H1 (cell line): ENCODE measurements at regions not wholly inside any gene's neighbourhood (a gene's known extent, or its start where the extent isn't known, plus 50 kb on each side); places are given as distances from the start of the nearest gene placed in this dataset.
A peak's percentile ranks its signal among the peaks of the same experiment; 100 is the strongest.

ENCODE experiments used
- CTCF ChIA-PET: fragments of 300-600 bp; sonication (Branson Sonifier 250); formaldehyde crosslinking; loops from one replicate; lab custom pipeline; 2021; ENCODE audit not compliant: partially characterized antibody; lab: Charles Lee
- POLR2A ChIA-PET: fragments of 300-600 bp; sonication (Branson Sonifier 250); formaldehyde crosslinking; loops from one replicate; lab custom pipeline; 2021; ENCODE audit warnings: inconsistent platforms; ENCODE audit not compliant: partially characterized antibody; lab: Charles Lee
- DNase-seq, 2 experiments: peaks; one replicate each; pipeline versions ENCODE4 v3.0.0 to v3.0.0-alpha.2; 2010 to 2022; ENCODE audit warnings: low spot score in 2 of 2, low read depth in 1 of 2, mixed read lengths in 1 of 2
- FAIRE-seq: peaks from 2 replicates; lab custom pipeline; 2011; peaks lifted over from hg19 to GRCh38; lab: Jason Lieb, UNC
- H2AFZ ChIP-seq: 2 replicates; pipeline ENCODE4 v1.8.1; 2012; ENCODE audit warnings: low read length, inconsistent platforms
- H2AK5ac ChIP-seq: 2 replicates; pipeline ENCODE4 v1.6.1; 2013; ENCODE audit warnings: low read depth, low read length
- H2BK120ac ChIP-seq: replicated peaks from 2 replicates; pipeline ENCODE3; 2013; ENCODE audit warnings: low read depth, low read length, inconsistent platforms
- H2BK12ac ChIP-seq: 2 replicates; pipeline ENCODE4 v1.6.1; 2013; ENCODE audit warnings: low read depth, low read length
- H2BK15ac ChIP-seq: 2 replicates; pipeline ENCODE4 v1.6.1; 2013; ENCODE audit warnings: low read length
- H2BK20ac ChIP-seq: 2 replicates; pipeline ENCODE4 v1.6.1; 2013; ENCODE audit warnings: low read length
- H2BK5ac ChIP-seq: 2 replicates; pipeline ENCODE4 v1.6.1; 2013; ENCODE audit warnings: low read depth, low read length
- H3K14ac ChIP-seq: 2 replicates; pipeline ENCODE4 v1.6.1; 2013; ENCODE audit warnings: inconsistent platforms; ENCODE audit not compliant: insufficient read length
- H3K18ac ChIP-seq: 2 replicates; pipeline ENCODE4 v1.6.1; 2013; ENCODE audit warnings: low read length; ENCODE audit errors: extremely low read depth
- H3K23ac ChIP-seq: 2 replicates; pipeline ENCODE4 v1.6.1; 2013; ENCODE audit warnings: inconsistent platforms; ENCODE audit not compliant: insufficient read length
- H3K23me2 ChIP-seq: 2 replicates; pipeline ENCODE4 v1.6.1; 2013; ENCODE audit warnings: low read depth, low read length
- H3K27ac ChIP-seq: 2 replicates; pipeline ENCODE4 v1.6.1; 2011; ENCODE audit warnings: low read depth, low read length, inconsistent platforms
- H3K27me3 ChIP-seq, 4 experiments: replicated peaks in 1 of 4; 1 replicate in 1 of 4; 2 replicates in 3 of 4; pipeline versions ENCODE4 v1.6.1 to v1.8.1; 2011 to 2013; ENCODE audit warnings: low read length in 3 of 4, mild to moderate bottlenecking in 3 of 4, inconsistent platforms in 2 of 4, mixed read lengths in 2 of 4, moderate library complexity in 1 of 4; ENCODE audit not compliant: control insufficient read depth in 3 of 4, insufficient read depth in 3 of 4; ENCODE audit errors: extremely low read depth in 1 of 4
- H3K36me3 ChIP-seq, 4 experiments: 2 replicates each; pipeline versions ENCODE4 v1.6.1 to v1.8.1; 2011 to 2013; ENCODE audit warnings: mild to moderate bottlenecking in 4 of 4, low read length in 3 of 4, moderate library complexity in 2 of 4, control low read depth in 1 of 4, inconsistent platforms in 1 of 4; ENCODE audit not compliant: insufficient read depth in 4 of 4, control insufficient read depth in 2 of 4
- H3K4ac ChIP-seq: replicated peaks from 2 replicates; pipeline ENCODE3; 2013; ENCODE audit warnings: low read length, low read depth, mixed read lengths, inconsistent platforms; ENCODE audit not compliant: insufficient read length
- H3K4me1 ChIP-seq, 4 experiments: replicated peaks in 1 of 4; 1 replicate in 1 of 4; 2 replicates in 3 of 4; pipeline versions ENCODE4 v1.6.1 to v1.8.1; 2011 to 2013; ENCODE audit warnings: low read length in 3 of 4, inconsistent platforms in 2 of 4, mixed read lengths in 1 of 4; ENCODE audit not compliant: insufficient read depth in 4 of 4, control insufficient read depth in 3 of 4
- H3K4me2 ChIP-seq, 2 experiments: 2 replicates each; pipeline versions ENCODE4 v1.6.1 to v1.8.1; 2011 to 2013; ENCODE audit warnings: low read depth in 2 of 2, low read length in 2 of 2, control low read depth in 1 of 2, inconsistent platforms in 1 of 2, mild to moderate bottlenecking in 1 of 2; ENCODE audit not compliant: insufficient read depth in 1 of 2
- H3K4me3 ChIP-seq, 4 experiments: fragments of 200-600, 300-600 bp in 1 of 4; sonication (generic), shearing (Covaris generic), sonication (Bioruptor Twin) in 1 of 4; 2 replicates each; pipeline versions ENCODE4 v1.5.1 to v1.8.1; 2011 to 2016; ENCODE audit warnings: low read length in 4 of 4, low read depth in 3 of 4, control low read depth in 2 of 4, inconsistent platforms in 2 of 4, mild to moderate bottlenecking in 2 of 4, mixed read lengths in 1 of 4, moderate library complexity in 1 of 4; ENCODE audit not compliant: insufficient read depth in 2 of 4; ENCODE audit errors: extremely low read depth in 1 of 4
- H3K56ac ChIP-seq: replicated peaks from 2 replicates; pipeline ENCODE3; 2013; ENCODE audit warnings: low read depth, mild to moderate bottlenecking, mixed read lengths, low read length, inconsistent platforms; ENCODE audit not compliant: insufficient read length
- H3K79me1 ChIP-seq: 2 replicates; pipeline ENCODE4 v1.6.1; 2013; ENCODE audit warnings: low read depth, low read length, control low read depth
- H3K79me2 ChIP-seq, 2 experiments: 2 replicates each; pipeline versions ENCODE4 v1.6.1 to v1.8.1; 2012 to 2013; ENCODE audit warnings: low read length in 2 of 2, mild to moderate bottlenecking in 2 of 2, inconsistent platforms in 1 of 2; ENCODE audit not compliant: insufficient read depth in 2 of 2, control insufficient read depth in 1 of 2
- H3K9ac ChIP-seq, 4 experiments: replicated peaks in 1 of 4; 1 replicate in 1 of 4; 2 replicates in 3 of 4; pipeline versions ENCODE4 v1.6.1 to v1.8.1; 2011 to 2013; ENCODE audit warnings: low read depth in 3 of 4, low read length in 3 of 4, control low read depth in 2 of 4, mild to moderate bottlenecking in 2 of 4, moderate library complexity in 2 of 4, inconsistent platforms in 1 of 4; ENCODE audit errors: extremely low read depth in 1 of 4
- H3K9me3 ChIP-seq, 2 experiments: 2 replicates each; pipeline versions ENCODE4 v1.6.1 to v1.8.1; 2012 to 2013; ENCODE audit warnings: mild to moderate bottlenecking in 2 of 2, moderate library complexity in 2 of 2, control low read depth in 1 of 2, inconsistent platforms in 1 of 2, low read depth in 1 of 2, low read length in 1 of 2, mixed read lengths in 1 of 2; ENCODE audit not compliant: insufficient read depth in 2 of 2
- H4K20me1 ChIP-seq, 2 experiments: replicated peaks in 1 of 2; 2 replicates each; pipeline versions ENCODE3 to v1.8.1; 2011 to 2013; ENCODE audit warnings: inconsistent platforms in 2 of 2, low read length in 2 of 2, mild to moderate bottlenecking in 1 of 2; ENCODE audit not compliant: insufficient read depth in 2 of 2, control insufficient read depth in 1 of 2
- H4K5ac ChIP-seq: 2 replicates; pipeline ENCODE4 v1.6.1; 2013; ENCODE audit warnings: low read length, low read depth, mixed read lengths, inconsistent platforms; ENCODE audit not compliant: insufficient read length
- H4K8ac ChIP-seq: 2 replicates; pipeline ENCODE4 v1.8.0; 2013; ENCODE audit warnings: mild to moderate bottlenecking, moderate library complexity, low read length, inconsistent platforms; ENCODE audit not compliant: insufficient read depth; ENCODE audit errors: extremely low read depth
- H4K91ac ChIP-seq: replicated peaks from 2 replicates; pipeline ENCODE3; 2013; ENCODE audit warnings: low read length, mixed read lengths, inconsistent platforms; ENCODE audit not compliant: insufficient read length
- CEBPB ChIP-seq: IDR thresholded peaks from 2 replicates; pipeline ENCODE4 v1.6.1; 2012; ENCODE audit warnings: low read depth, low read length
- CREB1 ChIP-seq: IDR thresholded peaks from 2 replicates; pipeline ENCODE4 v1.6.1; 2012; ENCODE audit warnings: inconsistent platforms
- POLR2AphosphoS5 ChIP-seq: IDR thresholded peaks from 2 replicates; pipeline ENCODE4 v1.6.1; 2011; ENCODE audit warnings: low read depth, low read length
- RFX5 ChIP-seq: IDR thresholded peaks from 2 replicates; pipeline ENCODE4 v1.6.1; 2011; ENCODE audit warnings: low read depth, low read length, improper control_type of control experiment, borderline replicate concordance
- SAP30 ChIP-seq: fragments of 300-600 bp; sonication (generic); IDR thresholded peaks from 2 replicates; pipeline ENCODE4 v1.7.1; 2012; ENCODE audit warnings: low read length, moderate library complexity, mild to moderate bottlenecking, inconsistent platforms; ENCODE audit not compliant: insufficient read depth, insufficient replicate concordance
- SP2 ChIP-seq: IDR thresholded peaks from 2 replicates; pipeline ENCODE4 v1.6.1; 2012; ENCODE audit warnings: mild to moderate bottlenecking, low read length, inconsistent platforms
- TEAD4 ChIP-seq: IDR thresholded peaks from 2 replicates; pipeline ENCODE4 v1.6.1; 2012; ENCODE audit warnings: low read depth, low read length, inconsistent platforms, mixed read lengths
- YY1 ChIP-seq: IDR thresholded peaks from 2 replicates; pipeline ENCODE4 v1.6.1; 2011; ENCODE audit warnings: low read depth, mild to moderate bottlenecking, low read length
- WGBS, 2 experiments: shearing (Covaris generic) in 1 of 2; methylation state at CpG; one replicate each; pipeline versions ENCODE4 v1.1.6 to v1.1.7; 2013 to 2015; ENCODE audit warnings: low lambda C conversion rate in 2 of 2, mixed read lengths in 2 of 2, inconsistent platforms in 1 of 2, low coverage in 1 of 2, missing lambda C conversion rate in 1 of 2; ENCODE audit not compliant: insufficient replicate concordance in 2 of 2, insufficient coverage in 1 of 2, insufficient read length in 1 of 2; ENCODE audit errors: extremely low coverage in 1 of 2, missing lambda C conversion rate in 1 of 2; 5-methylcytosine and 5-hydroxymethylcytosine counted together
- TF ChIP-seq, protein P1 (sequence below): IDR thresholded peaks from 2 replicates; pipeline ENCODE4 v1.6.1; 2012; ENCODE audit warnings: inconsistent platforms

- Histone ChIP-seq H4K5ac (no peak overlapping the region), H3K4me2 (no peak overlapping the region), H2BK12ac (no peak overlapping the region), H3K23ac (no peak overlapping the region), H2BK120ac (no peak overlapping the region), H2AK5ac (no peak overlapping the region), H2BK20ac (no peak overlapping the region), H3K4ac (no peak overlapping the region), H4K8ac (no peak overlapping the region), H3K9me3 (no peaks in the 10 kb centered on the region), H3K56ac (no peak overlapping the region), H3K36me3 (no peaks in the 10 kb centered on the region), H3K14ac (no peak overlapping the region), H4K91ac (no peak overlapping the region), H3K9ac (no peak overlapping the region), H3K27me3 (no peaks in the 10 kb centered on the region), H4K20me1 (no peaks in the 10 kb centered on the region), H2BK5ac (no peak overlapping the region), H3K23me2 (no peaks in the 10 kb centered on the region), H3K18ac (no peak overlapping the region), H3K27ac (no peak overlapping the region), H3K4me1 (no peaks in the 10 kb centered on the region), H2BK15ac (no peak overlapping the region), H3K79me2 (no peaks in the 10 kb centered on the region), H2AFZ (0 out of 2 replicates have a peak overlapping the region, but pooled peaks have one; percentile 15), H3K79me1 (no peaks in the 10 kb centered on the region), H3K4me3 (no peak overlapping the region)
- TF ChIP-seq POLR2AphosphoS5 (no peak), SAP30 (no peak), CREB1 (no peak), SP2 (no peak), TEAD4 (no peak), YY1 (no peak), CEBPB (no peak), RFX5 (no peak)
- TF ChIP-seq, protein P1, sequence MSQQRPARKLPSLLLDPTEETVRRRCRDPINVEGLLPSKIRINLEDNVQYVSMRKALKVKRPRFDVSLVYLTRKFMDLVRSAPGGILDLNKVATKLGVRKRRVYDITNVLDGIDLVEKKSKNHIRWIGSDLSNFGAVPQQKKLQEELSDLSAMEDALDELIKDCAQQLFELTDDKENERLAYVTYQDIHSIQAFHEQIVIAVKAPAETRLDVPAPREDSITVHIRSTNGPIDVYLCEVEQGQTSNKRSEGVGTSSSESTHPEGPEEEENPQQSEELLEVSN, result no peak
- WGBS, 2 experiments, result 90% methylated on average over 3 of the region's 3 CpGs; no CpG with 5 or more reads in 1 of the 2 experiments
- FAIRE-seq (no peak), DNase-seq (no peak)
- ChIA-PET CTCF (interaction anchor here (0.6 kb wide), 1 partner anchor 356 kb away, joined by 3 read pairs; no protein-coding TSS in a partner anchor), POLR2A (no interaction called here)
Observed at GRCh38 chr4:126247409-126247808, 932.7 kb downstream of the FAT4 start.
